AML-193 (cell line): ENCODE measurements at regions not wholly inside any gene's neighbourhood (a gene's known extent, or its start where the extent isn't known, plus 50 kb on each side); places are given as distances from the start of the nearest gene placed in this dataset.
"Not testable (repeated sequence)": the region's sequence is repeated elsewhere in the genome, so short reads cannot be mapped to it uniquely, and the experiment has no call there.

Source experiments
- DNase-seq, 2 experiments: peaks; one replicate each; lab custom pipeline; 2025; lab: John Stamatoyannopoulos, UW

DNA sequence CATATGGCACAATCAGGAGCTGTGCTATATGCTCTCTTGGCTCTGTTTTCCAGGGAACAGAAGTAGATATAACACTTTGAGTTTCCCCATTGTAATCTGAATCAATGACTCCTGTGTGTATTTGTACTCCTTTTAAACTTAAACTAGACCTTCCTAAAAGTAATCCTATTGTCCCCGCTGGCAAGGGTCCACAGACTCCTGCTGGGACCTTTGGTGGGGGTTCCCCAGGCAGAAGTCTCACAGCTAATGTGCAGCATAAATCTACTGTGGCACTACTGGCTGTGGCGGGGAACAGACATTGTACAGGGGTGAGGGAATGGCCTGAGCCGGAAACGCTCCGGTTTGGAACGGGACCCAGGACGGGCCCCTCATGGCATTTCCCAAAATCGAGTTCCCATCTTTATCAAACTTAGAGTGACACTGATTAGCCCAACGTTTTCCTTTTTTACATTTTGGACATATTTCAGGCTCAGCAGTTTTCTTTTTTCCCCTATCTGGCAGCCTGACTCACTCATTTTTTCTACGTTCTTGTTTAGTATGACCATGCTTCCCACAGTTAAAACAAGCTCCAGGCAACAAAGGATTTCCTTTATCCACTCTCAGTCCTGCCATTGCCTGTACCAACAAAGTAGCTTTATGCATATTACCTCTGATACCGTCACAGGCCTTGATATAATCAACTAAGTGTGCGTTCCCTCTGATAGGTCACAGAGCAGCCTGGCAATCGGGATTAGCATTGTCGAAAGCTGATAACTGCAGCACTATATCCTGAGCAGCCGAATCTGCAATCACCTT lies 59.5 kb upstream of the LPCAT1 start:
- not testable (repeated sequence) for DNase-seq

DNA sequence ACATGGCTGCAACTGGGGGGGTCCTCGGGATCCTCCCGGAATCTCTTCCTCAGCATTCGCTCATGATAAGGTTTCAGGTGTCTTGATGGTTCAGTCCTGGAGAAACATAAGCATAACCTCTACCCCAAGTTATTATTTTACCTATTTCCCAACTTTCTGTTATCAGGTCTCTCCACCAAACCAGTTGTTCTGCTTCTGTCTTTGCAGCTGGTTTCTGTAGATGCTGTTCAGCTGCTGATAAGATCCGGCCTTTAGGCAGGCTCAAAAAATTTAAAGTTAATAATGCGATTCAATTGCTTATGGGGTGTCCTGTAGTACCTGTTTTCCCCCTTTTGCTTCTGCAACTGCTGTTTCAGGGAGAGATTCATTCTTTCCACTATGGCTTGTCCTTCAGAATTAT lies 55.6 kb upstream of the LPCAT1 start:
- not testable (repeated sequence) for DNase-seq

DNA sequence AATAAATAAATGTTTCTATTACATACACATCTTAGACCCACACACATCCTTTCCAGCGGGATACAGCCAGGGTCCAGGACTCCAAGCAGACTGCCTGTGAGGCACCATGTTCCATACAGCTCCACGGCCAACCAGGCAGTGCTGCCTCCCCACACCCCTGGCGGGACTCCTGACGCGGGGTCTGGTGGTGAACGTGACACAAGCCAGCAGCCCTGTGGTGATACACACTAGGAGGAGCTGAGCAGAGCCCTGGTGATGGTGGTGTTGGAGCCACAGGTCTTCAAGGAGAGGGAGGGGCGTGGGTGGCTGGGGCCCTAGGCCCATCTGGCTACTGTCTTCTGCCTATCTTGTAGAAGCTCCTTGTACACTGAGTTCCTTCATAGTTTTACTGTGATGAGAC lies 53.1 kb upstream of the LPCAT1 start:
- DNase-seq = not testable (repeated sequence)

DNA sequence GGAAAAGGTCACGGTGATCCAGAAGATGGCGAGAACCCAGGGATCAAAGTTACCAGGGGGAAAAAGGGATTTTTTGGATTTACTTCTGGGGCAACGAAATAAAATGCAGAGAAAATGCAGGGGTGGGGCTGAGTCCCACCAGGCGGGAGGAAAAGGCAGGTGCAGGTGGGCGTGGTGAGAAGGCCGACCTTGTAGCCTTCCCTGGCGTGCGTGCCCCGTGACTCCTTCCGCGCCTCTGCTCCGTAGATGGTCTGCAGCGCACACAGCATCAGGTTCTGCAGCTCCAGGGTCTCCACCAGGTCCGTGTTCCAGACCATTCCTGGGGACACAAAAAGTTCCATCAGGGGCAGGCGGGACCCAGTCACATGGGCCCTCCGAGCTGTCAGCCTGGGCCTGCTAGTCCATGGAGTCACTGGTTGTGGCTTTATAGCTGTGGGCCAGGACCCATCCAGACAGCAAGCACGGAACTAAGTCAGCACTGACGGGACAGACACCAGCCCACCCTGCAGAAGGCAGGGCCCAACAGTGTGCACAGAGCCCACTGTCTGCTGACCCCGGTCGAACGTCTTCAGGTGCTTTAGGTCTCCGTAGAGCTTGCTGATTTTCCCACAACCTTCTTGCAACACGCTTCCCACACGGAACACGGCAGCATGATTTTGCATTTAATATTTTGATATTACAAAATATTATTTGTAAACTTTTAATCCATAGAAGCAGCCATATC lies 52.4 kb upstream of the LPCAT1 start:
- DNase-seq = not testable (repeated sequence)

DNA sequence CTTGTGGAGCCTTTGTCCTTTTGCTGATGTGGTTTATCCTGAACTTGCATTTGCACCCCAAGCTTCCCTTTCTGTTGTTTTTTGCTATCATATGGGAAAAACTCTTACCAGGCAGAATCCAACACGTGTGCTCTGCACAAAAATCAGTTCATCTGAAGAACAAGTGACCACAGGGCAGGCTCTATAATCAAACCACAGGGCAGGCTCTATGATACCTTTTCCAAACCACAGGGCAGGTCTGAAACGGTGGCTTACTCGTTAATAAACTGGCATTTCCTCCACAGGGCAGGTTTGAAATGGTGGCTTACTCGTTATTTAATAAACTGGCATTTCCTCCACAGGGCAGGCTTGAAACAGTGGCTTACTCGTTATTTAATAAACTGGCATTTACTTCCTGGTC lies 51.7 kb upstream of the LPCAT1 start:
- not testable (repeated sequence) for DNase-seq

DNA sequence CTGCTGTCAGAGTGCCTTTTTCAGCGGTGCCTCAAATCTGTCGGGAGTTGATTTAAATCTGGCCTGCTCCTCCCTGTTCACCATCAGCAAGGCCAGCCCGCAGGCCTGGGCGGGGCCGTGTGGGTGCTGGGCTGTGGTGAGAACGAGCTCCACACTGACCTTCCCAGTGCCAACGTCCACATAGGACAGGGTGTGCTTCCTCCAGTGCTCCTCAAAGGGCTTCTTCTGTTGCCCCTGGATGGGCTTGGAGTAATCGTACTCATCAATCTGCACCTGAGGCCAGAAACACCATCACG lies 50.2 kb upstream of the LPCAT1 start:
- not testable (repeated sequence) for DNase-seq

DNA sequence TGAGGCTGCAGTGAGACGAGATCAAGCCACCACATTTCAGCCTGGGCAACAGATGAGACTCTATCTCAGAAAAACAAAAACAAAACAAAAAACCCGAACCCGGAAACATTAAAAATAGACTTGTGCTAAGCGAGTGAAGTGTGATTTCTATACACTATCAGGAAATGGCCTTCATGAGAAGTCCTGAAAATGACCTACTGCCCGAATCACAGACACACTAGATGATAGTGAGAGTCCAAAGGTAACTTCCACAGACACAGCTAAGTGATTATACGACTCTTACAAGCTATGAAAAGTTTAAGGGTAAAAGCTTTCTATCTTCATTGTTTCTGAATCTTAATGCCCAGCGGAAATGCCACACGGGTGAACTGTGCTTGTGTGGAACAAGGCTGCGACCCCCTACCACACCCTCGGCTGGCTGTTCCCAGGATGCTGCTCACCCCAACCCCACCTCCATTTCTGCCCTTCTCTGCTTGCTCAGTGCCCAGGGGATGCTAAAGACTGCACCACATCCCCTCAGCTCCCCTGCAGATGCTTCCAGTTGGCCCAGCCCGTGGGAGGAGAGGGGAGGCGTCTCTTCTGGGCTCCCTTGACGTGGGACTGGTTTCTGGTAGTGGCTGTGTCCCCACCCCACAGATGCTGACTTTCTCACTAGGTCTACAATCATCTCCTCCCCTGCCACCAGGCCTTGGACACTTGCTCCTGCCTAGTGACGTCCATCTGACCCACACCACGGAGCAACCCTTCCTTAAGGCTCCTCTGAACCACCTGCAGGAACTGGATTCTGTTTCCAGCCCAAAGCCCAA lies 49.7 kb upstream of the LPCAT1 start:
- DNase-seq = not testable (repeated sequence)
